ENCODE measurements at regions not wholly inside any gene's neighbourhood (a gene's known extent, or its start where the extent isn't known, plus 50 kb on each side); places are given as distances from the start of the nearest gene placed in this dataset.

GRCh38 chr15:87620393-87620792 is 636.1 kb downstream of the NTRK3 start:
- intact Hi-C loops (cut with micrococcal nuclease; ENCODE audit: unreplicated experiment), result no loop called here
- POLR2A ChIA-PET (ENCODE audit: unreplicated experiment), result no interaction called here
- CTCF ChIA-PET, result no interaction called here
- no peaks in the 10 kb centered on the region for H4K20me1 ChIP-seq (ENCODE audit: insufficient read depth)
- H3K4me2 ChIP-seq, result no peak overlapping the region
- H3K27me3 ChIP-seq (ENCODE audit: insufficient read depth, low read depth), result no peaks in the 10 kb centered on the region
- no peak for TF ChIP-seq EZH2 (IDR thresholded peaks at IDR 0.05; ENCODE audit: low read depth)
- TF ChIP-seq, protein P1, sequence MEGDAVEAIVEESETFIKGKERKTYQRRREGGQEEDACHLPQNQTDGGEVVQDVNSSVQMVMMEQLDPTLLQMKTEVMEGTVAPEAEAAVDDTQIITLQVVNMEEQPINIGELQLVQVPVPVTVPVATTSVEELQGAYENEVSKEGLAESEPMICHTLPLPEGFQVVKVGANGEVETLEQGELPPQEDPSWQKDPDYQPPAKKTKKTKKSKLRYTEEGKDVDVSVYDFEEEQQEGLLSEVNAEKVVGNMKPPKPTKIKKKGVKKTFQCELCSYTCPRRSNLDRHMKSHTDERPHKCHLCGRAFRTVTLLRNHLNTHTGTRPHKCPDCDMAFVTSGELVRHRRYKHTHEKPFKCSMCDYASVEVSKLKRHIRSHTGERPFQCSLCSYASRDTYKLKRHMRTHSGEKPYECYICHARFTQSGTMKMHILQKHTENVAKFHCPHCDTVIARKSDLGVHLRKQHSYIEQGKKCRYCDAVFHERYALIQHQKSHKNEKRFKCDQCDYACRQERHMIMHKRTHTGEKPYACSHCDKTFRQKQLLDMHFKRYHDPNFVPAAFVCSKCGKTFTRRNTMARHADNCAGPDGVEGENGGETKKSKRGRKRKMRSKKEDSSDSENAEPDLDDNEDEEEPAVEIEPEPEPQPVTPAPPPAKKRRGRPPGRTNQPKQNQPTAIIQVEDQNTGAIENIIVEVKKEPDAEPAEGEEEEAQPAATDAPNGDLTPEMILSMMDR (conservative IDR thresholded peaks at IDR 0.05), result no peak
- H3K4me3 ChIP-seq, result no peak overlapping the region
- no peak for DNase-seq
- no peaks in the 10 kb centered on the region for H3K79me2 ChIP-seq (ENCODE audit: low read depth)
- H2AFZ ChIP-seq, result no peak overlapping the region
- H3K27ac ChIP-seq, result no peak overlapping the region
- H3K9me3 ChIP-seq (ENCODE audit: insufficient read depth, low read depth), result no peaks in the 10 kb centered on the region
- H3K9me2 ChIP-seq (ENCODE audit: insufficient read depth), result no peaks in the 10 kb centered on the region
- H3K4me1 ChIP-seq (replicated peaks; ENCODE audit: insufficient read depth), result no peaks in the 10 kb centered on the region
- no TSS peak for BruUV-seq (replicated peaks)
- no peaks in the 10 kb centered on the region for H3F3A ChIP-seq (ENCODE audit: insufficient read depth, low read depth)
- H3K36me3 ChIP-seq (ENCODE audit: low read depth), result no peaks in the 10 kb centered on the region

DNA sequence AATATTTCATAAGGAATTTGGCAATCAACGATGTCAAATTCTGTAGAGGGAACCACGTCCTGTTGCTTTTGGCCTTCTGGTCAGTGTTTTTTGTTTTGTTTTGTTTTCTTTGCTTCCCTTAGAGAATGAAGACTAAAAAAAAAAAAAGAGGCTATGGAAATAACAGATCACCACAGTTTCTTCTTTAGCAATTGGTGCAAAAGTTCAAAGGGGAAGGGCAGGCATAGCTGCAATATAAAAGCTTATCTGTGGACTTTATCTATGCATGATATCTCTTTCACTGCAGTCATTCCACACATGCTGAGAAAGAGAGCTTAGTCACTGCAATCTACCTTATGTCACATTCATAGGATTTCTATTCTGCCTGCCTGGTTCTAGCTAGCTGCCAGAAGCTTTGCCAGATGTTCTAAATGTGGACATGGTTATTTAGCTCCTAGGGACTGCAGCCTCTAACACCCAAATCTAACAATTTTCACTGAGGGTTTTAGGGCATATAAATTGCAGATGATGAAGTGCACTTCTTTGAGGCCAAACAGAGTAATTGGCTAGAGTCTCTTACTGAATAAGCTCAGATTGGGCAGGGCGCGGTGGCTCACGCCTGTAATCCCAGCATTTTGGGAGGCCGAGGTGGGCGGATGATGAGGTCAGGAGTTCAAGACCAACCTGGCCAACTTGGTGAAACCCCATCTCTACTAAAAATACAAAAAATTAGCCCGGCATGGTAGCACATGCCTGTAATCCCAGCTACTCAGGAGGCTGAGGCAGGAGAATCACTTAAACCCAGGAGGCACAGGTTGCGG is 637.2 kb downstream of the NTRK3 start:
- CTCF ChIA-PET, result no interaction called here
- no peaks in the 10 kb centered on the region for H3K36me3 ChIP-seq (ENCODE audit: low read depth)
- H3K4me2 ChIP-seq, result no peak overlapping the region
- peak in 1 of 2 experiments; percentile 48 for DNase-seq
- no TSS peak for BruUV-seq (replicated peaks)
- no peaks in the 10 kb centered on the region for H3K4me1 ChIP-seq (replicated peaks; ENCODE audit: insufficient read depth)
- H2AFZ ChIP-seq, result no peak overlapping the region
- H3K79me2 ChIP-seq (ENCODE audit: low read depth), result no peaks in the 10 kb centered on the region
- POLR2A ChIA-PET (ENCODE audit: unreplicated experiment), result no interaction called here
- H3K27ac ChIP-seq, result no peak overlapping the region
- H3K9me3 ChIP-seq (ENCODE audit: insufficient read depth, low read depth), result no peaks in the 10 kb centered on the region
- intact Hi-C loops (cut with micrococcal nuclease; ENCODE audit: unreplicated experiment), result no loop called here
- no peaks in the 10 kb centered on the region for H3K9me2 ChIP-seq (ENCODE audit: insufficient read depth)
- H3K27me3 ChIP-seq (ENCODE audit: insufficient read depth, low read depth), result no peaks in the 10 kb centered on the region
- no peaks in the 10 kb centered on the region for H3F3A ChIP-seq (ENCODE audit: insufficient read depth, low read depth)
- H3K4me3 ChIP-seq, result no peak overlapping the region
- H4K20me1 ChIP-seq (ENCODE audit: insufficient read depth), result no peaks in the 10 kb centered on the region
- TF ChIP-seq, protein P1 (conservative IDR thresholded peaks at IDR 0.05), result no peak
- TF ChIP-seq EZH2 (IDR thresholded peaks at IDR 0.05; ENCODE audit: low read depth), result no peak

DNA sequence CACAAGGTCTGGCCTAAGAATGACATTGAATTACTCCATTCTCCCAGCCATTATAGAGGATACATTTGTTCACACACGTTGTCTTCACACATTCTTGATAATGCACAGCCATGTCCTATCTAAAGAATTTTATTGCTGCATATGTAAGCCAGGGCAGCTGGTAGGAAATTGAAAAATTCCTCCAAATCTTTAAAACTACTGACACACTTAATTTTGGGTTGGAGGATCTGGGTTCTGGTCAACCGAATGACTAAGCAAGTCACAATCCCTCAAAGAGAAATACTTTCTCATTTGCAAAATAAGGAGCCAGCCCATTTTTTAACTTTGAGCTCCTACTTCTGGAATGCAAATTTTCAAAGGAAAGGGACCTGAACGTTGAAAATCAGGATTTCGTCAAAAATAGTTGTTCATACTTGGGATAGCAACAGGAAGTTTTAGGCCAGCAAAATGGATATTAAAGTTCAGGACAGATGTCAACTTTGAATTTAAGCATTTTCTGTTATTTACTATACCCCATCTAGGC is 638.3 kb downstream of the NTRK3 start:
- Histone ChIP-seq H3K27me3 (ENCODE audit: insufficient read depth, low read depth) (no peaks in the 10 kb centered on the region), H3K79me2 (ENCODE audit: low read depth) (no peaks in the 10 kb centered on the region), H3K4me2 (no peak overlapping the region), H3K9me3 (ENCODE audit: insufficient read depth, low read depth) (no peaks in the 10 kb centered on the region), H3K4me3 (no peak overlapping the region), H3K4me1 (replicated peaks; ENCODE audit: insufficient read depth) (no peaks in the 10 kb centered on the region), H2AFZ (no peak overlapping the region), H3F3A (ENCODE audit: insufficient read depth, low read depth) (no peaks in the 10 kb centered on the region), H3K9me2 (ENCODE audit: insufficient read depth) (no peaks in the 10 kb centered on the region), H3K27ac (no peak overlapping the region), H3K36me3 (ENCODE audit: low read depth) (no peaks in the 10 kb centered on the region), H4K20me1 (ENCODE audit: insufficient read depth) (no peaks in the 10 kb centered on the region)
- intact Hi-C loops (cut with micrococcal nuclease; ENCODE audit: unreplicated experiment), result no loop called here
- ChIA-PET POLR2A (ENCODE audit: unreplicated experiment) (no interaction called here), CTCF (no interaction called here)
- no TSS peak for BruUV-seq (replicated peaks)
- DNase-seq, result no peak
- no peak for TF ChIP-seq EZH2 (IDR thresholded peaks at IDR 0.05; ENCODE audit: low read depth)

Measured in PC-9 (cell line).